ENCODE measurements at regions not wholly inside any gene's neighbourhood (a gene's known extent, or its start where the extent isn't known, plus 50 kb on each side); places are given as distances from the start of the nearest gene placed in this dataset.

DNA sequence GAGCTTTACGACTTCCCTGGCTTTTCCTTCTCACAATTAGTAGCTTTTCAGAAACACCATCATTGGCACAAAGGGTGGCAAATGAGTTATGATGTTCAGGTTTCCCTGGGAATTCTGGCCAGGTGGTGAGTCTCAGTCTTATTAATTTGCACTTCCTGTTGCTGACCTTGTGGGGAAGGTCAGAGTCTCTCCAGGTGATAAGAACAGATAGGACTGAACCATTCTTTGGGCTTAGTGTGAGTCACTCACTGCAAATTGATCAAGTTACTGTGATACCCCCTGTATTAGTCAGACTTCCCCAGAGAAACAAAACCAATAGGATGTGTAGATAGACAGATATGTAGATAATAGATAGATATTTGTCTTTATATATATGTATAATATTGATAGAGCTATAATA lies 53.8 kb upstream of the RANBP3L start:
- no peak for DNase-seq

DNA sequence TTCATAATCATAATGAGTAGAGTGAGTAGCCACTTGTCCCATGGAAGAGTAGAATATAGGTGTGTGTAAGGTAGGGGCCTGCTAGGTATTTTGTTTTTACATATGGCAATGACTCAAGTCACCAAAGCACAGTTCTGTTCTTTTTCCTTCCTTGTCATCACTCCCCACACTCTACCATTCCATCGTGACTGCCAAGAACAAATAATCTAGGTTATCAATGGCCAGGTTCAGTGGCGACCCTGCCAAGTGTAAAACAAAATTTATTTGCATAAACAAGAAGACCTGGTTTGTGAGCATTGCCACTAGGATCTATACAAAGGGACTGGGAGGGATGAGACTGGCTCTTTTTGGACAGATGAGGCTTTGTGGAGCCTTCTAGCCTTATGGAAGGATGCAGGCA lies 55.2 kb upstream of the RANBP3L start:
- no peak for DNase-seq

DNA sequence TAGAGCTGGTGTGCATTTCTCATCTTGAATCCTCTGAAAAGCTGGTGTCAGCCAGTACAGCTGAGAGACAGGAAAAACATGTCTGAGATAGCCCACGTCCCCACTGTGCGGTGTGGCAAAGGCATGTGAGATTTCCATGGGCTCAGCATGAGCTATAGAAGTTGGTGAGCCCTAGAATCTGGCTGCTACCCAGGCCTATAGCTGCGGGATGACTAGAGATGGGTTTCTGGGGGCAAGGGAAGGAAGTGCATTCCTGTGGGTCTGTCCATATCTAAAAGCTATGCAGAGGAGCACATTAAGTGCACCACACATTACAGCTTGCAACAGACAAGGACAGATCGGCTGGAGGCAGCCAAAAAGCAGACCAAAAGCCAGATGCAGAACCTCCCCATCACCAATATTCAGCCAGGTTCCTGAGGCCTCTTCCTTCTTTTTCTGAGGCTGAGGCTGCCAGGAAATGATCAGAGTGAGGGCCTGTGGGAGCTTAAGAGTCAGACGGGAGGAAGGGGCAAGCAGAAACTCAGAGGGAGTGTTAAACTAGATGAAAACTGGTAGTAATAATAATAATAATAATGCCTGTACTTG lies 55.8 kb upstream of the RANBP3L start:
- no peak for DNase-seq

DNA sequence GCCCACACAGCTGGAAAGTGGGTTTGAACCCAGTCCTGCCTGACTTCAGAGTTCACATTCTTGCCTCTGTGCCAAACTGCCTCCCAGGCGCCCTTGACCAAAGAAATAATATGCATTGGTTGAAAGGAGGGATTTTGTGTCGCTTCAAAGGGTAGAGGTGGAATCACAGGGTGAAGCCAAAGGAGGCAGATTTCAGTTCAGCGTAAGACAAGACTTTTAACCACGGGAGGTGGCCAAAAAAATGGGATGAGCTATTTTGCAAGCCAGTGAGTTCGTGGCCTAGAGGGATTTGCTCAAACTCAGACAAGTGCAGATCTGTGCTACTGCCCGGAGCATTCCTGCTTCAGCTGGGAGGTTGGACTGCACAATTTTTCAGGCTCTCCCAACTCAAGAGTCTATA lies 57.6 kb upstream of the RANBP3L start:
- no peak for DNase-seq

DNA sequence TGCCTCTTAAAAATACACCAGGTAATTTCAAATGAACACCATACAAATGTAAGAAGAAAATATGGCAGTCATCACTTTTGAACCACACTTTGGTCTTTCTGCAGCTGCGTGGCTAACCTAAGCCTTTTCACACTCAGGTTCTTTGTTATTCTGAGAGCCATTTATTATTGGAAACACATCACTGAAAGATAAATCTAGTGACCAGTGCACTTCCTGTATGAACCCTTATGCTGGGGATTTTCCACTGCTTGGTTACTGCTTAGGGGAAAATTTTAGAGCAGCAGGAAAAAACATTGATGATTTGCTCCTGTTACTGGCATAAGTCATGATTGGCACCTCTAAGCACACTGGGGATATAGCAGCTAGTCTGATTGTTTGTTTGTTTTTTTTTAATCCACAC lies 58.6 kb upstream of the RANBP3L start:
- DNase-seq: no peak

DNA sequence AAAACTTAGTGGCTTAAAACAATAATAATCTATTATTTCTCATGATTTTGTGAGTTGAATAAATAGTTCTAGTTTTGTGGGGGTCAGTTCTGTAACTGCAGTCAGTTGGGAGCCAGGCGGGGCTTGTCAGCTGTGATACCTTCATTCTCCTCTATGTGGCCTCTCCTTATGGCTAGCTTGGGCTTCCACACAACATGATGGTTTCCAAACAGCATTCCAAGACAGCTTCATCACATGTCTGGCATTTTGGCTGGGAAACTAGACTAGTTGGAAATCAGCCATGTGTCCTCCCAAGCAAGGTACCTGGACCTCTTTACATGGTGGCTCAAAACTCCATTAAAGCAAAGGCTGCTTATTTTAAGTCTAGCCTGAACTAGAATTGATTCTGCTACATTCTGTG lies 61.4 kb upstream of the RANBP3L start:
- DNase-seq: no peak

DNA sequence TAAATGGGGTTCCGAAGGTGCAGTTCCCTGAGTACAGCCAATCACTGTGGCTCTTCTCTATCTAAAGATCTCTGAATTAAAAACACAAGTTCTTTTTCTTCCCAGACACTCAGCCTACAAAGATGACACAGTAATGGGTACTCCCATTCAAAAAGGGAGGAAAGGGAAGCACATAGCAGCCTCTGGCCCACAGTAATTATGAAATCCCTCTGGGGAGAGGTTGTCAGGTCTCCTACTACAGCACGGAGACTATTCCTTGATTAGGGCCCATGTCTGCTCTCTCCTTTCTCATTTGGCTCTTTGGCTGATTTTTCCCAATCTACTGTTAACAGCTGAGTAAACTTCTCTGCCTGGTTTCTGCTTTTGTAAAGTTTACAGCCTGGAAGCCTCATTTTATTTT lies 62.0 kb upstream of the RANBP3L start:
- DNase-seq: no peak

DNA sequence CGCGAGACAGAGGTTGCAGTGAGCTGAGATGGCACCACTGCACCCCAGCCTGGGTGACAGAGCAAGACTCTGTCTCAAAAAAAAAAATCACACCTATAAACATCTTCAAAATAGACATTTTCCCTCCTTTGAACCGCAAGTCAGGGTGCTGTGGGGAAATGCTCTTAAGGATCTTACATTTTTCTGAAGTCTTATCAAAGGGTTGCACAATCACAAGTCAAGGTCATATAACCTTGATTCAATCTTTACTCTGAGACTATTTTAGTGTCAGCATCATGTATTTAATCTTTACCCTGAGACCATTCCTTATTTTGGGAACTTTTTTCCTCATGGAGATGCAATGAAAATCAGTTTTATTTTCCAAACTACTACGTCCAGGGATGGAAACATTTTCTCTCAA lies 62.8 kb upstream of the RANBP3L start:
- no peak for DNase-seq

DNA sequence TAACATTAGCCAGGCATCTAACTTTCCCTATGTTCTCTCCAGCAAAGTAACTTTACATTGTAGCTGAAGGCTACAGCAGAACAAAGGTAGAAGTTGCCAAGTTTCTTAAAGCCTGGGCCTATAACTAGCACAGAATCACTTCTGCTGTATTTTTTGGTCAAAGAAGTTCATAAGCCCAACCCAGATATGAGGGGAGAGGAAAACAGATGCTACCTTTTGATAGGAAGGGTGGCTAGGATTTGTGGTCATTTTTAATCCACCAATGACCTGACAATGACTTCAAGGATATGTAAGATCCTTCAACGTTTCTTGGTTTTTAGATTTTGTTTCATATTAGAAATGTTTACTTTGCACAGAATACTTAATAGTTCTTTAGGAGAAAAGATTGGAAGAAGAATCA lies 64.2 kb upstream of the RANBP3L start:
- no peak for DNase-seq

DNA sequence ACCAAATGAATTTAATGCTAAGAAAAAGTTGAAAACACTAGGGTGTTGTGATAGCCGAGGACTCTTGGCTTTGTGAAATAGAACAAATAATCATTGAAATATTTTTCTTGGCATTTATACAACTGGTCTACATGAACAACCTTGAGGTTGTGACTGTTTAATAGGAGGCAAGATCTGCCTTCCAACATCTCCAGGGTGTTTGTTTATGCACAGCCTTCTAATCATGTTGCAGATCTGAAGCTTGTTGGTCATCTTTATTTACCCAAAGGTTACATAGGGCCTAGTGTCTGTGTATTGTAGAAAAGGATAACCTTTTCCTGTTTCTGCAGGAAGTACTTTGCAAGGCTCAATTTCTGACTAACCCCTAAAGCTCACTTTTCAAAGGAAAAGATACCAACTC lies 65.2 kb upstream of the RANBP3L start:
- no peak for DNase-seq

DNA sequence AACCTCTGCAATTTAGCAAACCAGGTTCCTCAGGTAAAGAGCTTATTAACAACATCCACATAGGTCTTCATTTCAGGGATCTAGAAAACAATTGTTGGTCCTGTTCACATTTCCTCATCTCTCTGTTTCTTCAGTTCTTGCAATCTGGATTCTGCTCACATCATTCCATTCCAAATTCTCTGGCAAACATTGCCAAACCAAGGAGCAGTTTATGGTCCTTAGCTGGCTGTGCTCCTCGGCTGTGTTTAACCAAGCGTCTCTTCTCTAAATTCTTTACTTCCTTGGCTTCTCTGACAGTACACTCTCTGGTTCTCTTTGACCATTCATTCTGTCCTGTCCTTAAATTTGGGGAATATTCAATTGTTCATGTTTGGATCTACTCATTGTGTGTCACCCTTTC lies 65.8 kb upstream of the RANBP3L start:
- no peak for DNase-seq

DNA sequence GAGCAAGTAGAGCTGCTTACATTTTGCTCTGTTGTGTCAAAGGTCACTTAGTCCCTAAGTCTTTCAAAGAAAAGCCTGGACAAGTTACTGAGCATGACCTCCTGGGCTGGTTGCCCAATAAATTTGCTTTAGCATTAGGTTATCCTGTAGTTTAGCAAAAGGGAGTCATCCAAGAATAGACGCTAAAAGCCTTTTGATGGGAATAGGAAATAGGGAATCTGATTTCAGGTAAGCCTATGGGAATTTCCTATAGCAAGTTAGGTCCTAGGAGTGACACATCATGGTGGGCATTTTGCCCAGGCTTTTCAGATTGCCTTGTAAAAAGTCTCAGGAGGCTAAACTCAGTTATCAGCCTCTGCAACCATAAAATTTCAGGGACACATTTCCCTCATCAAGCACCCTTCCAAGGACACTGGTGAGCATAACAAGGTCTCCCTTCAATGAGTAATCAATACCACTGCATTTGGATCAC lies 67.6 kb upstream of the RANBP3L start:
- DNase-seq: no peak

DNA sequence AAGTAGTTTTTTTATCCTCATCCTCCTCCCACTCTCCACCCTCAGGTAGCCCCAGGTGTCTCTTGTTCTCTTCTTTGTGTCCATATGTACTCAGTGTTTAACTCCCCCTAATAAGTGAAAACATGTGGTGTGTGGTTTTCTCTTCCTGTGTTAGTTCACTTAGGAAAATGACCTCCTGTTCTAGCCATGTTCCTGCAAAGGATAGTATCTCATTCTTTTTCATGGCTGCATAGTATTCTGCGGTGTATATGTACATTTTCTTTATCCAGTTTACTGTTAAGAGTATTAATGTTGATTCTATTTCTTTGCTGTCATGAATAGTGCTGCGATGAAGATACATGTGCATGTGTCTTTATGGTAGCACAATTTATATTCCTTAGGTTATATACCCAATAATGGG lies 68.4 kb upstream of the RANBP3L start:
- no peak for DNase-seq

DNA sequence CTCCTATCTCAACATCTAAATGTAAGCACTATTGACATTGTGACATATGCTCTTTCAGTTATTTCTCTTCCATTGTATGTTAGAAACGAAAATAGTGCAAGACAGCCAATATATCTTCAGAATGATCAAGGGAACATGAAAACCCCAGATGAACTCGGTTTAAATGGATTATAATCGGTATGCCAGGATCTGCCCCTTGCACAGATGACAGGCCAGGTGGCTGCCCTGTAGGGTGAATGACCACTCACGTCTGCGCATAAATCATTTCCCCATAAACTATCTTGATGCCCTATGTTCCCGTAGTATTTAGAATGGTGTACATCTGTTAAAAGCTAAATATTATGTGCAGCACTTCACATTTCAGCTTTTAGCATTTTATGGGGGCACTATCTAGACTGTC lies 69.7 kb upstream of the RANBP3L start:
- no peak for DNase-seq

DNA sequence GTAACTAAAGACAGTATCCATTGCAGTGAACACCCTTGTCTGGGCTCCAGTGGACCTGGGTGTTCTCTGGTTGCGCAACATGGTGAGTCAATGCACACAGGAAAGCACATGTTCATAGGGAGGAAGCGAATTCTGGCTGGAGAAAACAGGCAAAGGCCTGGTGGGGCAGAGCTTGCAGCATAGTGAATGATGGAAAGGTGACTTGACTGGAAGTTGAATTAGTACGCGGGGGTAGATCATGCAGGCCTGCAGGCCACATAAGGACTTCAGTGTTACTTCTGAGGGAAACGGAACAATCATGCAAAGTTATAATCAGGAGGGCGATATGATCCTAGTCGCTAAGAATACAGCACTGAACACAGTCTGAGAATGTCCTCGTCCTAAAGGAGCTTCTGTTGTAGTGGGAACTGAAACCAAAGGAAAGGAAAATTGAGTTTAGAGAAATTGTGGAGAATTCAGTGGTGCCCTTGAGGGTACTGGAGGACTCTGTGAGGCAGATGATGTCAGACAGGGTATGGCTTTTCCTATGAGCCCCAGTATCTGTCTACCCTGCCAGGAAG lies 71.9 kb upstream of the RANBP3L start:
- DNase-seq: no peak

DNA sequence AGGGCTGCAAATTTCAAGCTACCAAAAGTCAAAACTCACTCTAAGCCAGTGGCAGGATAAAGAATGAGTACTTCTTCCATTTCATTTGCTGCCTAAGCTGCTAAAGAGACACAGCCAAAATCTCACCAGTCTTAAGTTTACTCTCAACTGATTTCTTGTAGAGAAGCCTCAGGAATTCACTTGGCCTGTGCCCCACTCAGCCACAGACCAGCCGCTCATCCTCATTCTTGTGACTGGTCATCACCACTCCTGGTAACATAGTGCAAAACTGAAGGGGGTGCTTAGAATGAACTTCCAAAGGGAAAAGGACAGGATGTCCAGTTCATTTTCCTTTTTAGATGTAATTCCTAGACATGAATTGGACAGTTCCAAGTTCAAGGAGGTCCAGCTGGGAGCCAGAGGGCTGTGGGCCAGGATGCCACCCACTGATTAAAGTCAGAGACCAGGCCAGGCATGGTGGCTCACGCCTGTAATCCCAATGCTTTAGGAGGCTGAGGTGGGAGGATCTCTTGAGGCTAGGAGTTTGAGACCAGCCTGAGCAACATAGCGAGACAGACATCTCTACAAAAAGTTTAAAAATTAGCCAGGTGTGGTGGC lies 72.7 kb upstream of the RANBP3L start:
- DNase-seq: no peak

DNA sequence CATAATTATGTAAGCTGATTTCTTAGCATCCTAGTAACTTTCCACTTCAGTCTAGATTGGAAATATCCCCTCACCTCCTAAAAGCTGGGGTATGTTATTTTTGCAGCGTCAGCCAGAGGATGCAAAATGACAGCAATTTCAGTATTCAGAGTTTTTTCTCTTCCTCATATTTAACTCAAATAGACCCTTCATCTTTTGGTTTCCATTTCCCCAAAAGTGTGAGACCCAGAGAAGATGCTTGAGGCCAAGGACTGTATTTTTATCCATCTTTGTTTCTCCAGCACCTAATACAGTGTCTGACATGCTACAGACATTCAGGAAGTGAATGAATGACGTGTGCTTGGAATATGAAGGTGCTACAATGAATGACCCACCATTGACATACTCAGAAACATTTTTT lies 75.5 kb upstream of the RANBP3L start:
- no peak for DNase-seq

DNA sequence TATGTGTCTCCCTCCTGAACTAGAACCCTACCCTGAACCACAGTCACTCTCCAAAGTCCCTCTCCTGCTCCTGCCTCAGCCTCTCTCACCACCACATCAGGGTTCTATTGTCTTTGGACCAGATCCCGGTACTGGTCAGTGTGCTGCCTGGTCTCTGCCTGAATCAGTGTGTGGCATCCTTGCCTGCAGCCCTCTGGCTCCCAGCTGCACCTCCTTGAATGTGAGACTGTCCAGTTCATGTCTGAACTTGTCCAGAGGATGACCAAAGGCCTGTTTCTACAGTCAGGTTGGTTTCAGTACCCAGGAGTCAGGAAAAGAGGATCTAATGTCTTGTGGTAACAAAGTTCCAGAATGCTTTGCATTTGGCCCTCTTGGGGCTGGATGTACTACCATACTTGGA lies 76.8 kb upstream of the RANBP3L start:
- no peak for DNase-seq

DNA sequence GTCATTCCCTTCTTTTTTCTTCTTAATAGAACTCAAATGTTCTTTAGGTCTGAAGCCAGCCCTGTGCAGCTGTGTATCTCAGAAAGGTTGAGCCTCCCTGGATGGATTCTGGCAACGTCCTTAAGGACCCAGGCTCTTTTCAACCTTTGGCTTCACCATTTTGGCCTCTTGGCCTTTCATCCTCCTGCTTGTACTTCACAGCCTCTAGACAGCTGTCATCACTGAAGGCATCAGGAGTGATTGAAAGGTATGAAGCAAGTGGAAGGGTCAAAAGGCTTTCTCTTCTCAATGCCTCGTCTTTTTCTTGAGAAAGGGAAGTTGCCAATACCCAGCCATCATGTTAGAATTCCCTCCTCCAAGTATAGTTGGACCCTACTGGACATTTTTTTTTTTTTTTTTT lies 81.2 kb upstream of the RANBP3L start:
- no peak for DNase-seq

DNA sequence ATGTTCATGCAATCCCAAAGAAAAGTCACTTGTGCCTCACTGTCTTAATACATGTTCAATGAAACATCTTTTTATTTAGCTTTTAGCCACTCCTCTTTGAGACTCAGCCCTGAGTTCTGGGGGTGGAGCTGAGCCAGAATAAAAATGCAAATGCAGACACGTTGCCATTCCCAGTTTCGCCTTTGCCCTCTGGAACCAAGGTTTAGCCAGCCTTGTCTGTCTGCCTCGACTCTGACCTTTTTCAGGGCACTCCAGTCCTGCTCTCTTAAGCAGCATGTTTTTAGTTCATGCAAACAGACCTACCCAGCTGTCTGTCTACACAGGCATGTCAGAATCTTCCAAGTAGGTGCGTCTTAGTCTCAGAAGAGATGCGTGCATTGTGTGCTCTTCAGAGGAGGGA lies 82.2 kb upstream of the RANBP3L start:
- no peak for DNase-seq

DNA sequence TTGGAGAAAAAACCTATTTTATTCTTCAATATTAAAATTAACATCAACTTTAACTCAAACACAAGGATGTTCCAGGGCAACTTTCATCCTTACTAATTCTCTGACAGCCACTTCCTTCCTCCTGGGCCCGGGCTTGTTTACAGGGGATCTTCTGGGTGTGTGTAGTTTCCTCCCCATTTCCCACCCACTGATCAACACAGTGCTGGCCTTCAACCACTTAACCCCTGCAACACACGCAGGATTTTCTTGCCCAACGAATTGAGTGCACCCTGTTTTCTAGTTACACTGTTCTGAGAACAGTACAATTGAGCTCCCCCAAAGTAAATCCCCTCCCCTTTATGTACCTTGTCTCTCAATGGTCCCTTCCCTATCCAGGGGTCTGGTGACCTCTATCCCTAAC lies 83.1 kb upstream of the RANBP3L start:
- no peak for DNase-seq

DNA sequence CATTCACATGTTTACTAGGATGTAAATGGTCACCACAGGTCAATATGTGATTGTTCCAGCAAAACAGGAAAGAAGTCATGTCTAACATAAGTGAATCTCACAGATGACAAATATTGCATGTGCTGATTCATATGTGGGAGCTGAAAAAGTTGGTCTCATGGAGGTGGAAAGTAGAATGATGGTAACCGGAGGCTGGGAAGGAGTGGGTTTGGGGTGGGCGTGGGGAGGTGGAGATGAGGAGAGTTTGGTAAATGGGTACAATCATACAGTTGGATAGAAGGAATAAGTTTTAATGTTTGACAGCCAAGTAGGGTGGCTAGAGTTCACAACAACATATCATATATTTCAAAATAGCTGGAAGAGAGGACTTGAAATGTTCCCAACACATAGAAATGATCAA lies 83.8 kb upstream of the RANBP3L start:
- DNase-seq: no peak

DNA sequence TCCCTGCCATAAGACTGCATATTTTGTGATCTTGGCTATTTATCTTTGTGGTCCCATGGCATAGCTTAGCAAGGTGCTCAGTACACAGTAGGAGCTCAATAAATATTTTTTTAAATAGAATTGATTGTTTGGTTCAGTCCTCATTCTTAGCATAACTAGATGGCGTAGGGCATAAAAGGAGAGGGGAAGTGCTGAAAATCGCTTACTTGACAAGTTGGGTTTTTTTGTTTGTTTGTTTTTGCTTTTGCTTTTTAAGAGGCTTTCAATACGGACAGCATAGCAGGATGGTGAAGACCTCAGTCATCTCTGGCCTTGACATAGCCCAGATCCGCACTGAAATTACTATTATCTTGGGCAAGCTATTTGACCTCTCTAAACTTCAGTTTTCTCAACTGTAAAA lies 86.6 kb upstream of the RANBP3L start:
- no peak for DNase-seq

DNA sequence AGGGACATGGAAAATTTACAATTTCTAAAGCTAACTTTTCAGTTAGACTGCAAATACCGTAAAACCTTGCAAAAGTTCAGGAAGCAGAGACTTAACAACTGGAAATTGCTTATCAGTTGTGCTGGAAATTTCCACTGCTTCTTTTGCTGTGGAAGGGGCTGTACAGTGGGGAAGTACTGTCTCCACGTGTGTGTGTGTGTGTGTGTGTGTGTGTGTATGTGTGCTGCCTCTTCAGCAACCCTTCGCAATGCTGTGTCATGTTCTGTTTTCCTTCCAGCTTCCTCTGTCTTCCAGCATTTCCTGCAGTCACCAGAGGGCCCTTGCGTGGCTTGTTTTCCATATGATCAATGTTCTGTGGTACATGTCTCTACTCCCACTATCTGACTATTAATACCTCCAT lies 87.5 kb upstream of the RANBP3L start:
- DNase-seq: no peak

DNA sequence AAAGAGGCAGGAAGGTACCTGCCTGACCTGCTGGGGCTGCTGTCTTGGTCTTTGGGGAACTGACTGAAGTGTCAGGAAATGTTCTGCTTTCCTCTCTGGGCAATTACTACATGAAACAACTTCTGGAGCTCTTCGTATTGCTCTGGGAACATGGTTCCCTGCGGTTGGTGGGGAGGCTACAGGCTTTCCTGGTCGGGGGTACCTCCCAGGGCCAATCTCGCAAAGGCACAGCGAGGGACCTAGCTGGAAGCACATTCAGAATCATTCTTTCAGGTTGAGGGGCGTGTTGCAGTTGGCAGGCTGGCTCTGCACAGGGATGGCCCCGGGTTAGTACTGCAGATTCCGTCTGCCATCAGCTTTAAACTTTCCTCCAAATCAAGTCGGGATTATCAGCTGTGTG lies 88.9 kb upstream of the RANBP3L start:
- no peak for DNase-seq

Data from stimulated activated CD4-positive, alpha-beta T cell treated with anti-CD3 and anti-CD28 coated beads, Interleukin-15, amount 100 ng/mL, for 24 hours (primary cell).